B cell (primary cell): ENCODE measurements at regions not wholly inside any gene's neighbourhood (a gene's known extent, or its start where the extent isn't known, plus 50 kb on each side); places are given as distances from the start of the nearest gene placed in this dataset.

Experiments
- ATAC-seq: fragments of 200-7000 bp; cut with Tn5 transposase; one replicate; pipeline ENCODE4 v1.10.0; 2021; ENCODE audit warnings: low read depth, mild to moderate bottlenecking, moderate number of reproducible peaks, moderate library complexity
- CTCF ChIA-PET: fragments of 350-600 bp; sonication (Branson Sonifier 250); formaldehyde crosslinking; loops from one replicate; lab custom pipeline; 2021; ENCODE audit warnings: antibody characterized with exemption, inconsistent platforms; lab: Charles Lee
- POLR2A ChIA-PET: fragments of 350-600 bp; sonication (Branson Sonifier 250); formaldehyde crosslinking; loops from one replicate; lab custom pipeline; 2021; ENCODE audit warnings: antibody characterized with exemption; lab: Charles Lee
- DNase-seq: peaks from one replicate; pipeline ENCODE4 v3.0.0; 2013
- H2AFZ ChIP-seq: 2 replicates; pipeline ENCODE4 v1.6.1; 2012; ENCODE audit warnings: mild to moderate bottlenecking, low read depth, low read length; ENCODE audit not compliant: insufficient read depth, poor library complexity, severe bottlenecking
- H3K27ac ChIP-seq, 2 donors: 1 replicate in 1 of 2; 2 replicates in 1 of 2; pipeline ENCODE4 v1.5.1; 2012 to 2013; ENCODE audit warnings: low read length in 2 of 2, mild to moderate bottlenecking in 2 of 2, moderate library complexity in 1 of 2
- H3K27me3 ChIP-seq, 4 experiments: fragments of 200-600 bp in 1 of 4; sonication (generic) in 1 of 4; replicated peaks in 1 of 4; 1 replicate in 2 of 4; 2 replicates in 2 of 4; pipeline versions ENCODE4 v1.6.1 to v1.7.0; 2013 to 2016; ENCODE audit warnings: low read length in 3 of 4, mild to moderate bottlenecking in 2 of 4, mixed read lengths in 1 of 4, moderate library complexity in 1 of 4; ENCODE audit not compliant: insufficient read depth in 4 of 4, control insufficient read depth in 3 of 4; ENCODE audit errors: control extremely low read depth in 1 of 4
- H3K36me3 ChIP-seq, 2 experiments: replicated peaks in 1 of 2; 1 replicate in 1 of 2; 2 replicates in 1 of 2; pipeline versions ENCODE4 v1.6.1 to v1.7.1; 2013; ENCODE audit warnings: low read length in 1 of 2; ENCODE audit not compliant: insufficient read depth in 2 of 2, control insufficient read depth in 1 of 2; ENCODE audit errors: control extremely low read depth in 1 of 2, extremely low read depth in 1 of 2
- H3K4me1 ChIP-seq, 2 donors: fragments of 200-600 bp in 1 of 2; sonication (generic) in 1 of 2; 1 replicate in 1 of 2; 2 replicates in 1 of 2; pipeline versions ENCODE4 v1.5.1 to v1.6.1; 2013 to 2017; ENCODE audit warnings: low read length in 2 of 2; ENCODE audit not compliant: control insufficient read depth in 2 of 2, insufficient read depth in 2 of 2
- H3K4me2 ChIP-seq: replicated peaks from 2 replicates; pipeline ENCODE3; 2012; ENCODE audit warnings: mild to moderate bottlenecking, low read depth, low read length; ENCODE audit not compliant: poor library complexity, severe bottlenecking
- H3K4me3 ChIP-seq, 5 experiments: fragments of 200-600 bp in 1 of 5; sonication (generic) in 1 of 5; 1 replicate in 3 of 5; 2 replicates in 2 of 5; pipeline versions ENCODE4 v1.5.1 to v1.7.0; 2011 to 2016; ENCODE audit warnings: low read length in 4 of 5, mild to moderate bottlenecking in 4 of 5, low read depth in 2 of 5, control low read depth in 1 of 5, moderate library complexity in 1 of 5; ENCODE audit not compliant: insufficient read depth in 1 of 5; ENCODE audit errors: control extremely low read depth in 1 of 5, extremely low read depth in 1 of 5
- H3K79me2 ChIP-seq: fragments of 200-600 bp; sonication (generic); one replicate; pipeline ENCODE4 v1.6.0; 2016; ENCODE audit warnings: low read length; ENCODE audit not compliant: control insufficient read depth, insufficient read depth
- H3K9ac ChIP-seq: fragments of 200-600 bp; sonication (generic); 2 replicates; pipeline ENCODE4 v1.6.1; 2017; ENCODE audit warnings: mild to moderate bottlenecking, low read length, moderate library complexity
- H3K9me3 ChIP-seq, 3 donors: one replicate each; pipeline versions ENCODE4 v1.6.1 to v1.7.1; 2013; ENCODE audit warnings: low read length in 2 of 3; ENCODE audit not compliant: control insufficient read depth in 2 of 3, insufficient read depth in 1 of 3; ENCODE audit errors: control extremely low read depth in 1 of 3
- H4K20me1 ChIP-seq: 2 replicates; pipeline ENCODE4 v1.6.0; 2012; ENCODE audit warnings: mild to moderate bottlenecking, low read length; ENCODE audit not compliant: insufficient read depth, control insufficient read depth, poor library complexity, severe bottlenecking
- H3K27ac Mint-ChIP-seq: one replicate; pipeline ENCODE4 v1.8.0; 2021; ENCODE audit warnings: mixed read lengths
- H3K27me3 Mint-ChIP-seq: one replicate; pipeline ENCODE4 v1.8.0; 2021; ENCODE audit warnings: mixed read lengths
- H3K4me1 Mint-ChIP-seq: one replicate; pipeline ENCODE4 v1.8.0; 2021; ENCODE audit warnings: mixed read lengths
- H3K4me3 Mint-ChIP-seq: one replicate; pipeline ENCODE4 v1.8.0; 2021; ENCODE audit warnings: mixed read lengths
- H3K9me3 Mint-ChIP-seq: one replicate; pipeline ENCODE4 v1.8.0; 2022; ENCODE audit warnings: mixed read lengths; ENCODE audit not compliant: insufficient read depth
- EZH2 ChIP-seq: IDR thresholded peaks from 2 replicates; pipeline ENCODE4 v1.6.1; 2012; ENCODE audit warnings: borderline replicate concordance, low read depth, mild to moderate bottlenecking, moderate library complexity, low read length; ENCODE audit not compliant: insufficient read depth, poor library complexity, severe bottlenecking
- WGBS: methylation state at CpG from one replicate; pipeline ENCODE4 v1.1.5; 2013; ENCODE audit warnings: missing lambda C conversion rate; ENCODE audit not compliant: insufficient coverage; 5-methylcytosine and 5-hydroxymethylcytosine counted together
- intact Hi-C: fragments of 100-400 bp; cut with micrococcal nuclease; formaldehyde crosslinking; loops from one replicate; pipeline ENCODE4 v1.10.0; 2022
- TF ChIP-seq, protein P1 (sequence below): fragments of 200-600 bp; IDR thresholded peaks from one replicate; pipeline ENCODE4 v1.8.0; 2022; ENCODE audit warnings: antibody characterized with exemption, mild to moderate bottlenecking

DNA sequence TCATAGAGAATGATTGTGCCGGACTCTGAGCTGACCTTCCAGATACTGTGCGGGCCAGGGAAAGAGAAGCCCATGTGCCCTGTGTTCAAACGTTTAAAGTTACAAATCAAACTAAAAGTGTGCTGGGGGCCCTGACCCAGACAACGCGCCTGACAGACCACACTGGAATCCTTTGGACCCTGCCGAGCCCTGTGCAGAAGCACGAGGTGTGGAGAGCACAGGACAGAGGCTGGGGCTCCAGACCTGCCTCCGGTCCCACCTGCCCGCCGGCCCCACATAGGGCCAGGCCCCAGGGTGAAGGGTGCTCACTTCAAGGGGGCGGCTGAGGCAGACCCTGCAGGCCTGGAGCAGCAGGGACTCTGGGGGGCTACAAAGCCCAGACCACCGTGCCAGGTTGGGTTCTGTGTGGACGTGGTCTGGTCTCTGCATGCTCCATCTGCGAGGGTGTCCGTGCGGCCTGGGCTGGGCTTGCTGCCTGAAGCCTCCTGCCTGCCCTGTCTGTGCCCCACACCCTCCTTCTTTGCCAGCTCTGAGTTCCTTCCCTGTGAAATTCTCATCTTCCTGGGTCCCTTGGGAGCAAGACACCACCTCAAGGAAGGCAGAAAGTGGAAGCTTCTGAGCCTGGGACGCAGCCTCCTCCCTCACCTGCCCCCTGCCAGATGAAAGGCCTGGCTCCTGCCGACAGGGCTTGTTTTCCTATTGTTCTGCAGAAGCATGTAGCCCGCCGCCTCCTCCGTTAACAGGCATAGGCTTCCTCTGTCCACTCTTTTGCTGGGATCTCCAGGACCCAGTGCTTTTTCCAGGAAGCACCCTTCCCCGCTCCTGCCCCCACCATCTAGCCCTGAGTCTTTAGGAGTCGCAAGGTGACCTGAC lies 186.2 kb downstream of the ERMARD start:
- no peaks in the 10 kb centered on the region for H3K4me1 Mint-ChIP-seq
- Histone ChIP-seq H3K4me3 (no peak overlapping the region), H3K79me2 (no peaks in the 10 kb centered on the region), H3K4me2 (no peak overlapping the region), H3K27ac (no peak overlapping the region), H3K4me1 (no peaks in the 10 kb centered on the region), H4K20me1 (no peaks in the 10 kb centered on the region), H3K9me3 (no peaks in the 10 kb centered on the region), H3K9ac (no peak overlapping the region), H2AFZ (no peak overlapping the region), H3K27me3 (peaks cover 0 to 5% (median 2%) of the 10 kb centered on the region in 4 experiments), H3K36me3 (no peaks in the 10 kb centered on the region)
- CTCF ChIA-PET = no interaction called here
- no peak overlapping the region for H3K4me3 Mint-ChIP-seq
- DNase-seq = no peak
- intact Hi-C loops = no loop called here
- WGBS = 93% methylated on average over 22 of the region's 23 CpGs
- peaks cover 19% of the 10 kb centered on the region for H3K27me3 Mint-ChIP-seq
- H3K9me3 Mint-ChIP-seq = no peaks in the 10 kb centered on the region
- no peak for TF ChIP-seq EZH2
- TF ChIP-seq, protein P1, sequence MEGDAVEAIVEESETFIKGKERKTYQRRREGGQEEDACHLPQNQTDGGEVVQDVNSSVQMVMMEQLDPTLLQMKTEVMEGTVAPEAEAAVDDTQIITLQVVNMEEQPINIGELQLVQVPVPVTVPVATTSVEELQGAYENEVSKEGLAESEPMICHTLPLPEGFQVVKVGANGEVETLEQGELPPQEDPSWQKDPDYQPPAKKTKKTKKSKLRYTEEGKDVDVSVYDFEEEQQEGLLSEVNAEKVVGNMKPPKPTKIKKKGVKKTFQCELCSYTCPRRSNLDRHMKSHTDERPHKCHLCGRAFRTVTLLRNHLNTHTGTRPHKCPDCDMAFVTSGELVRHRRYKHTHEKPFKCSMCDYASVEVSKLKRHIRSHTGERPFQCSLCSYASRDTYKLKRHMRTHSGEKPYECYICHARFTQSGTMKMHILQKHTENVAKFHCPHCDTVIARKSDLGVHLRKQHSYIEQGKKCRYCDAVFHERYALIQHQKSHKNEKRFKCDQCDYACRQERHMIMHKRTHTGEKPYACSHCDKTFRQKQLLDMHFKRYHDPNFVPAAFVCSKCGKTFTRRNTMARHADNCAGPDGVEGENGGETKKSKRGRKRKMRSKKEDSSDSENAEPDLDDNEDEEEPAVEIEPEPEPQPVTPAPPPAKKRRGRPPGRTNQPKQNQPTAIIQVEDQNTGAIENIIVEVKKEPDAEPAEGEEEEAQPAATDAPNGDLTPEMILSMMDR = no peak
- no peak overlapping the region for H3K27ac Mint-ChIP-seq
- POLR2A ChIA-PET = no interaction called here
- no peak for ATAC-seq

DNA sequence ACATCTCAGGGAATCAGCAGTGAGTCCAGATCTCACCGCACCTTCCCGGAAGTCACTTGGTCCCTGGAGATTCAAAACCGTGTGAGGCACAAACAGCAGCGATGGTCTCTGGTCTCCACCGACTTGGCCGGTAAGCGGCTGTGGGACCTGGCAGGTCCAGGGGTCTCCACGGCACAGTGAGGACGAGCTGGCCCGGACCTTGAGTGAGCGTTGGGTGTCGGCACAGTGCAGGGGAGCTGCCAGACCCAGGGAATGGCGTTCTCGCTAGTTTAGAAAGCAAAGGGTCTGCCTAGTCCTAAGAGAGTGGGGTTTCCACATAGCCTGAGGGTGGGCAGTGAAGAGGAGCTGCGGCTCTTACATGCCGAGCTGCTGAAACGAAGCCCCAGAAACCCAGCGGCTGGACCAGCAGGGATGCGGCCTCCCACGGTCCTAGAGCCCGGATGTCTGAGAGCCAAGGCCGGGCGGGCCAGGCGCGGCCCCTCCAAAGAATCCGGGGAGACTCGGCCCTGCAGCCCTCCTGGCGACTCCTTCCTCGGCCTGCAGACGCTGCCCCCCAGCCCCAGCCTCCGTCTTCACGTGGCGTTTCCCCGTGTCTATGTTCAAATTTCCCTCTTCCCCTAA lies 185.0 kb downstream of the ERMARD start:
- Mint-ChIP-seq H3K27ac (no peak overlapping the region), H3K4me1 (no peaks in the 10 kb centered on the region), H3K27me3 (peaks cover 16% of the 10 kb centered on the region), H3K4me3 (no peak overlapping the region), H3K9me3 (no peaks in the 10 kb centered on the region)
- Histone ChIP-seq H3K9ac (no peak overlapping the region), H3K4me3 (no peak overlapping the region), H3K9me3 (no peaks in the 10 kb centered on the region), H3K27me3 (peaks cover 0 to 4% (median 2%) of the 10 kb centered on the region in 4 experiments), H3K27ac (no peak overlapping the region), H3K4me1 (no peaks in the 10 kb centered on the region), H3K4me2 (no peak overlapping the region), H2AFZ (no peak overlapping the region), H3K36me3 (no peaks in the 10 kb centered on the region), H3K79me2 (no peaks in the 10 kb centered on the region), H4K20me1 (no peaks in the 10 kb centered on the region)
- 94% methylated on average over 34 of the region's 34 CpGs for WGBS
- TF ChIP-seq, protein P1 = no peak
- TF ChIP-seq EZH2 = no peak
- ATAC-seq (no peak), DNase-seq (no peak)
- intact Hi-C loops = no loop called here
- CTCF ChIA-PET = no interaction called here
- POLR2A ChIA-PET = interaction anchor here (0.6 kb wide), 1 partner anchor 478 kb away, joined by 5 read pairs; no protein-coding TSS in a partner anchor
